ENCODE measurements at regions not wholly inside any gene's neighbourhood (a gene's known extent, or its start where the extent isn't known, plus 50 kb on each side); places are given as distances from the start of the nearest gene placed in this dataset.

- no peak for TF ChIP-seq CTCF (IDR thresholded peaks at IDR 0.05 in 2 of 3, conservative IDR thresholded peaks at IDR 0.05 in 1 of 3; ENCODE audit: borderline replicate concordance in 1 of 3, insufficient read depth in 1 of 3, low read depth in 2 of 3, low read length in 2 of 3)
- no peak for TF ChIP-seq SIN3A (IDR thresholded peaks at IDR 0.05; ENCODE audit: low read depth)
- TF ChIP-seq FOSL1 (IDR thresholded peaks at IDR 0.05; ENCODE audit: low read depth), result no peak
- TF ChIP-seq, protein P1, sequence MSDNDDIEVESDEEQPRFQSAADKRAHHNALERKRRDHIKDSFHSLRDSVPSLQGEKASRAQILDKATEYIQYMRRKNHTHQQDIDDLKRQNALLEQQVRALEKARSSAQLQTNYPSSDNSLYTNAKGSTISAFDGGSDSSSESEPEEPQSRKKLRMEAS (IDR thresholded peaks at IDR 0.05), result no peak
- no peak for TF ChIP-seq POLR2A (IDR thresholded peaks at IDR 0.05; ENCODE audit: borderline replicate concordance, extremely low read depth, insufficient read depth, insufficient read length)
- no peak for TF ChIP-seq CBX3 (IDR thresholded peaks at IDR 0.05; ENCODE audit: low read depth)
- no peak for TF ChIP-seq EZH2phosphoT487 (IDR thresholded peaks at IDR 0.05; ENCODE audit: borderline replicate concordance)
- TF ChIP-seq RAD21 (IDR thresholded peaks at IDR 0.05; ENCODE audit: low read depth), result no peak
- TF ChIP-seq REST (IDR thresholded peaks at IDR 0.05; ENCODE audit: low read depth), result no peak
- TF ChIP-seq ZNF274 (IDR thresholded peaks at IDR 0.05; ENCODE audit: low read depth, low read length), result no peak
- no peak for TF ChIP-seq CEBPB (IDR thresholded peaks at IDR 0.05; ENCODE audit: low read depth)
Observed at GRCh38 chr16:65307286-65307685, 185.4 kb upstream of the CDH11 start.
